Activated CD4-positive, alpha-beta T cell treated with anti-CD3 and anti-CD28 coated beads for 4 hours (primary cell): ENCODE measurements at regions not wholly inside any gene's neighbourhood (a gene's known extent, or its start where the extent isn't known, plus 50 kb on each side); places are given as distances from the start of the nearest gene placed in this dataset.

Experiments used
- DNase-seq, 2 donors: peaks; one replicate each; pipeline ENCODE4 v3.0.0-alpha.2; 2020

DNA sequence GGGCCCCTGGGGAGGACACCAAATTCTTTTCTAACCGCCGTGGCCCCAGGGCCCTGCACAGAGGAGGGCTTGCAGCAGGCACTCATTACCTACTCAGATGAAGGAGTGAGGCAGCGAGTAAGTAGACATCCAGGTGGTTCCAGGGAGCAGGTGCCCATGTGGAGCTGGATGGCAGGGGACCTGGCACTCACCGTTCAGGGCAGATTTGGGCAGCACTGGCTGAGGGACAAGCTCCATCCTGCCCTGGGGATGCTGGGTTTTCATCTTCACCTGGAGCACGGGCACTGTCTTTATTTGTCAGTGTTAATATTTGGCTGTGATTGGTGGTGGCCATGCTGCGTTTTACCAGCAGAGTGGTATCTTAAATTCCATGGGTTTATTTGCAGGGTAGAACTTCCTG lies 1182.7 kb downstream of the BRD1 start:
- DNase-seq: no peak

DNA sequence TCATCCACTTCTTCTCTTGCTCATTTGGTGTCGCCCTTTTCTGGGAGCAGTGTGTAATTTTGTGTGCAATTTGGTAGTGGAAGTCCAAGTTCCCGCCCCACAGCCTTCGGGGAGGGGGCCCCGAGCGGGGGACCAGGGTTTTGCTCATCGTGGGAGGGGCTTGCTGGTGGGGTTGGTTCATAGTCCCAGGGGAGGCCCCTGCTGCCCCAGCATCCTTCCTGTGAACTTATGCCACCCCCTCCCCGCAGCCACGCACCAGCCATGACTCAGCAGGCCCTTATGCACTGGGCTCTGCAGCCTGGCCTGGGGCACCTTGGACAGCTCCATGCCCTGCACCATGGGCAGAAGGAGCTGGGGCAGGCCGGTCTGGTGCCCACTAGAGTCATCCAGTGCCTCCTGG lies 1183.6 kb downstream of the BRD1 start:
- DNase-seq: no peak

DNA sequence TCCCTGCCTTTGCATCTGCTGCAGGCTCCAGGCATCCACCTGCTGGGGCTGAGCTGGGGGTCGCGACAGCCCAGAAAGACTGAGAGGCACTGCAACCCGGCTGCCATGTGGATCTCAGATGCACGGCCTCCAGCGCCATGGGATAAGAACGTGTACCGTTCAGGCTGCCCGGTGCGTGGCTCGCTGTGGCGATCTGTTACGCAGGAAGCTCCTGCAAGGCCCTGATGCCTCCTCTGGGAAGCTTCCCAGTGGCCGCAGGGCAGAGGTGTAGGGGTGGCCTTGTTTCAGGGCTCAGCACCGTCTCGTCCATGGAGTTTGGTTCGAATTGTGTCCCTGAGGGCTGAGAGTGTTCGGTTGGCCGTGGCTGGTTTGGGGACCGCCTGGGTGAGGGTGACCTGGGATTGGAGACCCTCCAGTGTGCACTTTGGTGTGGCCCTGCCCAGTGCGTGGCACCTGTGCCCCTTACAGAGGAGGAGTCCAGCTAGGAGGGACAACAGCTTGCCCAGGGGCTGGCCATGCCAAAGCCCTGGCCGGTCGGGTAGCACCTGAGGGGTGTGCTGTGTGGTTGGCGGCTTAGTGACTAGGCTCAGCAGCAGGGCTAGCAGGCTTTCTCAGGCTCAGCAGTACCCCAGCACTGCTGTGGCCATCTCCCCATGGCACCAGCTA lies 1184.5 kb downstream of the BRD1 start:
- no peak for DNase-seq

DNA sequence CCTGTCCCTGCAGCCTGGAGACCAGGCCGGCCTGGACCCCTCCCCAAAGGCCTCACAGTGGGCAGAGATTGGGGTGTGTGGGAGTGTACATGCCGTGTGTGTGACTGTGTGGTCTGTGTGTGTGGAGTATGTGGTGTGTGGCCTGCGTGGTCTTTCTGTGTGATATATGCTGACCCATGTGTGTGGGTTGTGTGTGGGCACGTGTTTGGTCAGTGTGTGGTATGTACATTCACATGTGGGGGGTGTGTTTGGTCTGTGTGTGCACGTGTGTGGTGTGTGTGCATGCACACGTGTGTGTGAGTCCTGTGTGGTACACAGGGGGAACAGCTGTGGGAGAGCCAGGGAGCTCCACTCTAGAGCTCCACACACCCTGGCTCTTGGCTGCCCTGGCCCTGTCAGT lies 1185.1 kb downstream of the BRD1 start:
- no peak for DNase-seq

DNA sequence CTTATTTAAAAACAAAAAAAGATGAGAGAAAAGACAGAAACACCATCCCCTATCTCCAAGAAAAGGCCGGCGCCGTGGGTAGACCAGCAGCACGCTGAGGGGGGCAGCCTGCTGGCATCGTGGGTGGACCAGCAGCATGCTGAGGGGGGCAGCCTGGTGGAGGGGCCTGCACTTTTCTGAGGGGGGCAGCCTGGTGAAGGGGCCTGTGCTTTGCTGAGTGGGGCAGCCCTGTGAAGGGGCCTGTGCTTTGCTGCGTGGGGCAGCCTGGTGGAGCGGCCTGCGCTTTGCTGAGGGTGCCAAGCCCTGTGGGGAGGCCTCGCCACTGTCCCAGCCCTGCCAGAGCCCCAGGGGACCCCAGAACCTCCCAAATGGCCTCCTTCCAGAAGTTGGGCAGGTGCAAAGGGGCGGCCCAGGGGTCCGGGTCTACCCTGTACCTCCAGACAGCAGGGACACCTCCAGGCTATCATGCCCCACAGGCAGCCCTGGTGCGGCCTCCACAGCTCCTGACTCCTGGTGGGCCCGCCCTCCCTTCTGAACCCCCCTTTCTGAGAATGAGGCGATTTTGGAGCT lies 1185.7 kb downstream of the BRD1 start:
- DNase-seq: no peak

GRCh38 chr22:48640890-48641841 lies 1186.5 kb downstream of the BRD1 start:
- DNase-seq: no peak

- no peak for DNase-seq
Measured at GRCh38 chr22:48639896-48640748, 1187.6 kb downstream of the BRD1 start.

DNA sequence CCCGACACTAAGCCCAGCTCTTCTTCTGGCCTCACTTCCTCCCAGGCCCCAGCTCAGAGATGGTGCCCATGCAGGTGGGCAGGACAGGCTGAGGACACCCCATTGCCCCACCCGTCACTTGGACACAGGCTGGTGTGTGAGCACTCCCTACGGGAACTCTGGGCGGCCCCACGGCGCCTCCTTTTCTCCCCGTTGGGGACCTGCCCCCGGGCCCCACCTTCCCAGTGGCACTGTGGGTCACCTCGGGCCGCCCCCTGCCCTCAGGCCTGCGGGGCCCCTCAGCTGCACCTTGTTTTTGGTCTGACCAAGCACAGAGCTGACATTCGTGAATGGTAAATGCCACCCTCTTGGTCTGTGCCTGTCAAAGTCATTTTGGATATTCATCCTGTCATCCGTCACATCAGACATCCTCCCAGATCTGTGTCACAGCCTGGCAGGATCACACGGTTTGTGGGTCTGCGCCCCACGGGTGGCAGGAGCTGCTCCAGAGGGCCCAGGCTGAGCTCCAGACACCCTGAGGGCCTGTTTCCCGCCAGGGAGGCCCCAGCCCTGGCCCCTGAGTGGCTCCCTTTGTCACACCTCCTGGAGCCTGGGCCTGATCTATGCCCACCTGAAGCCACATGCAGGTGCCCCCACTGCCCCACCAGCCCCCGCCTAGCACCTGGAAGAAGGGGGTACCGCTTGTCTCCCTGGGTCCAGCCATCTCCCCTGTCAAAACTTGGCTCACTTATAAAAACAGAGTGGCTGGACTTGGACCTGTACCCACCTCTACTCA lies 1188.5 kb downstream of the BRD1 start:
- no peak for DNase-seq

GRCh38 chr22:48637231-48637630 lies 1190.4 kb downstream of the BRD1 start:
- no peak for DNase-seq

DNA sequence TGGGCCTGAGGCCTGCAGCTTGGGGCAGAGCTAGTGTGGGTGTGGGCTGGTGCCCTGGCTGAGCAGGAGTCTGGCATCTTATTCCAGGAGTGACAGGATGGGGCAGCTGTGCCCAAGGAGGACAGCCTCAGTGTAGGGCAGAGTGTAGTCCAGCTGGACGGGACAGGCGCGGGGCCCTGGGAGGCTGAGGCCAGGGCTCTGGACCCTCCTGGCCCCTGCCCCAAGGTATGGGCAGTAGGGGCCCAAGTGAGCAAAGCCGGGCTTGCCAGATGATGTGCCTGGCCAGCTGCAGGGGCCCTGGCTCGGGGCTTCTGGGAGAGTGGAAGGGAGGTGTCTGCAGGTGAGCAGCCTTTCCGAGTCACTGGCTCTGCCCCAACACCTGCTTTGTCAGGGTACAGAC lies 1190.9 kb downstream of the BRD1 start:
- DNase-seq: no peak

- no peak for DNase-seq
Measured at GRCh38 chr22:48635816-48636215, 1191.9 kb downstream of the BRD1 start.

DNA sequence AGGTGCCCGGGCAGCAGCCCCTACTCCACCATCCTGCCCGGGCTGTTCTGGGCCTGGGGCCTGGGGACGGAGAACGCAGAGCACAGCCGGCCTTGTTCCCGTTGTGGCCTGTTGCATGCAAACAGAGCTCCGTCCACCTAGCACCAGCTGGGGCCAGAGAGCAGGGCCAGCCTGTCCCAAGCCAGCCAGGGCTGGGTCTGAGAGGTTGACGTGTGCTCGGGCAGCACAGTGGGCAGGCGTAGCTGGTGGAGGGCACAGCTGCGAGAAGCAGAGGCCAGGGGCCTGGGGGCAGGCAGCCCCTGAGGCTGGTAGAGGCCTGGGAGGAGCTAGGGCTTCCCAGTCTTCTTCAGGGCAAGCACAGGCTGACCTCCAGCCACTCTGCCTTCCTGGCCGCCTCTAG lies 1192.6 kb downstream of the BRD1 start:
- DNase-seq: no peak

DNA sequence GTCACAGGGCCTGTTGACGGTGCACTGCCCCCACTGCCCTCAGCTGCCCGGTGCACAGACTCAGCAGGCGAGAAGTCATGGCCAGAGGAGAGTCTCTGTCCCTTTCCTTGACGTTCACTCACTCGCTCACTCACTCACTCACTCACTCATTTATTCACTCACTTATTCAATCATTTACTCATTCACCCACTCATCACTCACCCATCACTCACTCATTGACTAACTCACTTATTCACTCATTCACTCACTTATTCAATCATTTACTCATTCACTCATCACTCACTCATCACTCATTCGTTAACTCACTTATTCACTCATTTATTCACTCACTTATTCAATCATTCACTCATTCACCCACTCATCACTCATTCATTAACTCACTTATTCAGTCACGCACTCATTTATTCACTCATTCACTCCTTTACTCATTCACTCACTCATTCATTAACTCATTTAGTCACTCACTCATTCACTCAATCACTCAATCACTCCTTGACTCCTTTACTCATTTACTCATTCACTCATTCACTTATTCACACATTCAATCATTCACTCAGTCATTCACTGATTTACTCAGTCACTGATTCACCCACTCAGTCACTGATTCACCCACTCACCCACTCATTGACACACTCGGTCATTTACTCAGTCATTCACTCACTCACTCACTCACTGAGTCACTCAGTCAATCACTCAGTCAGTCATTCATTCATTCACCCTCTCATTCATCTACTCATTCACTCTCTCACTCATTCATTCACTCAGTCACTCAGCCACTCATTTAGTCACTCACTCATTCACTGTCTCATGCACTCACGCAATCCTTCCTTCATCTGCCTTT lies 1193.5 kb downstream of the BRD1 start:
- no peak for DNase-seq

- no peak for DNase-seq
Measured at GRCh38 chr22:48632646-48633246, 1194.9 kb downstream of the BRD1 start.

GRCh38 chr22:48631288-48631863 lies 1196.3 kb downstream of the BRD1 start:
- no peak for DNase-seq

DNA sequence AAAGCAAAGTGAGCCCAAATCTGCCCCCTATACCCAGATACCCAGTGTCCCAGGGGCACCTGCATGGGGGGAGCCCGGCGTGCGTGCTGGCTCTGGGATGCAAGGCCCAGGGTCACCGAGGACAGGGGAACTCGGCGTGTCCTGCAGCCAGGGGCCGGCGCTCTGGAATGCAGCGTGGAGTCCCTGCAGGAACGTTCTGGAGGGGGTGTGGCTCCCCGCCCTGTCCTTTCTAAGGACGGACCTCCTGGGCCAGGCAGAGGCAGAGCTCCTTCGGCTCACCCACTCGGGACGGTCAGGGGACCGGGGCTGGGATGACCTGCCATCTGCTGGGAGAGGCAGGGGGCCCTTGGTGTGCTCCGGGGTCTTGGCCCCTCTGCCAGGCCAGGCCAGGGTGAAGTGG lies 1196.8 kb downstream of the BRD1 start:
- no peak for DNase-seq

DNA sequence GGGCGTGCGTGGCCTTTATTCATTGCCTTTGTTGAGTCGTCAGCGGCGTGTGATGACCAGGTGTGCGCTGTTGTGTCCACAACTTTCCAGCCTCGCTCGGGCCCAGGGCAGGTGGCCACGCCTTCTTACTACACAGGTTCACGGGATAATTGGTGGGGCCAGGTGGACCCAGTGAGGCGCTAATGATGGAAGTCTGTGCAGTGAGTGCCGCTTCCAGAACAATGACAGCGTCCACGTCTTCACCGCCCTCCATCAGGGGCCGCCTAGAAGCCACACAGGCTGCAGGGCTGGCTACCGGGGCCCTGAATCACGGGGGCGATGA lies 1197.3 kb downstream of the BRD1 start:
- no peak for DNase-seq

GRCh38 chr22:48629631-48630432 lies 1197.8 kb downstream of the BRD1 start:
- DNase-seq: no peak

DNA sequence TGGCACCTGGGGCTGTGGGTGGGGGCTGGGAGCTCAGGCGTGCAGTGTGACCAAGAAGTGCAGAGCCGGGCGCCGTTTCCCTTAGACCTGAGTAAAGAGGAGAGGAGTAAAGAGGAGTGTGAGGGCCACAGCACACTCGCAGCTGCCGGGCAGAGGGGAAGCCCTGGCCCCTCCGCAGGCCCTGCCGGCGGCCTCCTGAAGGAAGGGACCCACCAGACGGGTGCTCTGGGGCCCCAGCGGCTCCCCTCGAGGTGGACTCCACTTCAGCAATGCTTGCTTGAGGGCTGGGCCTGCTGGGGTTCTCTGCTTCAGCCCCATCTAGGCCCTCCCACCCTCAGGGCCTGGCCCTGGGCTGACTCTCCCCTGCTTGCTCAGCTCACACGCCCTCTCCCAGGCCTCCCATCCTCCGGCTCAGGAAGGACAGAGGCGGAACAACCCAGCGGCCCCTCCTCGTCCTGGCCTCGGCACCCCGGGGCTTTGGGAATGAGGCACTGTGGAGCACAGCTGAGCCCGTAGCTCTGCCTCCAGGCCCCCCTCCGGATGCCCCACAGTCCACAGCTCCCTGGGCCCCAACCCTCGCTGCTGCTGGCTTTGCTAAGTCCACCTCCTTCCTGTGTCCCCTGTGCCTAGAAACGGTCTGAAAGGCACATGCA lies 1198.7 kb downstream of the BRD1 start:
- DNase-seq: no peak
